H1 (cell line): ENCODE measurements at regions not wholly inside any gene's neighbourhood (a gene's known extent, or its start where the extent isn't known, plus 50 kb on each side); places are given as distances from the start of the nearest gene placed in this dataset.

Experiments used
- GABPA ChIP-seq: IDR thresholded peaks from 2 replicates; pipeline ENCODE4 v1.6.1; 2011; ENCODE audit warnings: mild to moderate bottlenecking, low read length, moderate library complexity, borderline replicate concordance; ENCODE audit not compliant: insufficient read depth
- PHF8 ChIP-seq: fragments of 200-600 bp; sonication (generic); conservative IDR thresholded peaks from 2 replicates; pipeline ENCODE4 v1.7.1; 2012; ENCODE audit warnings: low read depth, mild to moderate bottlenecking, inconsistent platforms, low read length, moderate library complexity
- RBBP5 ChIP-seq: IDR thresholded peaks from 2 replicates; pipeline ENCODE4 v1.7.1; 2012; ENCODE audit warnings: low read depth, mild to moderate bottlenecking, inconsistent platforms, low read length, moderate library complexity, borderline replicate concordance
- RNF2 ChIP-seq: fragments of 200-900, 300-1000 bp; sonication (generic); IDR thresholded peaks from 2 replicates; pipeline ENCODE4 v1.7.1; 2016; ENCODE audit warnings: borderline replicate concordance, low read depth, mild to moderate bottlenecking, antibody characterized with exemption, low read length; ENCODE audit not compliant: poor library complexity, severe bottlenecking; ENCODE audit errors: missing control alignments
- SP1 ChIP-seq: IDR thresholded peaks from 2 replicates; pipeline ENCODE4 v1.6.1; 2011; ENCODE audit warnings: low read depth, low read length
- YY1 ChIP-seq: IDR thresholded peaks from 2 replicates; pipeline ENCODE4 v1.6.1; 2011; ENCODE audit warnings: low read depth, mild to moderate bottlenecking, low read length

GRCh38 chrX:56385336-56385735 lies 153.2 kb downstream of the KLF8 start (continued):
- TF ChIP-seq PHF8 (no peak), GABPA (no peak), SP1 (no peak), RBBP5 (no peak), RNF2 (no peak), YY1 (no peak)
